T-helper 2 cell (primary cell): ENCODE measurements at regions not wholly inside any gene's neighbourhood (a gene's known extent, or its start where the extent isn't known, plus 50 kb on each side); places are given as distances from the start of the nearest gene placed in this dataset.

Experiments used
- DNase-seq, 5 experiments: peaks; one replicate each; pipeline versions ENCODE4 v3.0.0 to v3.0.0-alpha.2; 2012 to 2022

- no peak for DNase-seq
Measured at GRCh38 chr22:44613196-44613595, 88.8 kb upstream of the PRR5 start.

GRCh38 chr22:44611880-44612496 is 90.0 kb upstream of the PRR5 start:
- DNase-seq: no peak

- DNase-seq: no peak
Measured at GRCh38 chr22:44610071-44610470, 91.9 kb upstream of the PRR5 start.

GRCh38 chr22:44609400-44609988 is 92.5 kb upstream of the PRR5 start:
- DNase-seq: no peak

GRCh38 chr22:44608597-44609399 is 93.2 kb upstream of the PRR5 start:
- no peak for DNase-seq

GRCh38 chr22:44606126-44606525 is 95.9 kb upstream of the PRR5 start:
- no peak for DNase-seq

GRCh38 chr22:44605486-44605885 is 96.5 kb upstream of the PRR5 start:
- no peak for DNase-seq

- DNase-seq: no peak
Measured at GRCh38 chr22:44604991-44605390, 97.0 kb upstream of the PRR5 start.

- no peak for DNase-seq
Measured at GRCh38 chr22:44604455-44604854, 97.5 kb upstream of the PRR5 start.

GRCh38 chr22:44603767-44604166 is 98.2 kb upstream of the PRR5 start:
- DNase-seq: no peak

- no peak for DNase-seq
Measured at GRCh38 chr22:44601725-44602124, 100.3 kb upstream of the PRR5 start.

- DNase-seq: no peak
Measured at GRCh38 chr22:44601189-44601588, 100.8 kb upstream of the PRR5 start.

GRCh38 chr22:44600207-44600785 is 101.7 kb upstream of the PRR5 start:
- no peak for DNase-seq

- DNase-seq: no peak
Measured at GRCh38 chr22:44599500-44600140, 101.6 kb upstream of the RTL6 start.

GRCh38 chr22:44599084-44599483 is 101.1 kb upstream of the RTL6 start:
- DNase-seq: no peak

- DNase-seq: no peak
Measured at GRCh38 chr22:44597616-44598015, 99.6 kb upstream of the RTL6 start.

GRCh38 chr22:44596396-44597125 is 98.5 kb upstream of the RTL6 start:
- DNase-seq: no peak

GRCh38 chr22:44595841-44596341 is 97.9 kb upstream of the RTL6 start:
- peak in 1 of 5 experiments; percentile 3 for DNase-seq

- DNase-seq: no peak
Measured at GRCh38 chr22:44594951-44595350, 96.9 kb upstream of the RTL6 start.

GRCh38 chr22:44592824-44593148 is 94.8 kb upstream of the RTL6 start:
- DNase-seq: no peak

GRCh38 chr22:44592126-44592823 is 94.2 kb upstream of the RTL6 start:
- no peak for DNase-seq
